ENCODE measurements at regions not wholly inside any gene's neighbourhood (a gene's known extent, or its start where the extent isn't known, plus 50 kb on each side); places are given as distances from the start of the nearest gene placed in this dataset.

DNA sequence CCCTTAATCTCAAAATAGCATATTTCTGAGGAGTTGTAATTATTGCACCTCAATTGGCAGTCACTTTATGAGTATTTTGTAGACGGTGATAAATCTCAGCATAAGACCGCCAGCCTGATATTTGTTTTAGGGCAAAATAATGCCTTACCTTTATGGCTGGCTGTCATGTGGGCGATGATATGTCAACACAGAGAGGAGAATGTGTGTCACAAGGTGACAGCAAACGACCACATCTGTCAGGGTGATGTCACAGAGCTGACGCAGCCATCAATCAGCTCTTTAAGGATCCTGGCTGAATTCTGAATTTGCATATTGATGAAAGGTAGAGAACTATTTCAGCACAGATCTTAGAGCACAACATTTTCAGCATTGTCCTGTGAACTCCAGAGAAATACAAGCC lies 209.7 kb downstream of the CEP135 start:
- no peaks in the 10 kb centered on the region for H3K27me3 Mint-ChIP-seq (ENCODE audit: low read depth, unreplicated experiment)
- H3K27ac Mint-ChIP-seq (ENCODE audit: unreplicated experiment), result no peak overlapping the region
- no peaks in the 10 kb centered on the region for H3K9me3 Mint-ChIP-seq (ENCODE audit: unreplicated experiment)
- H3K36me3 Mint-ChIP-seq (ENCODE audit: low read depth, unreplicated experiment), result no peaks in the 10 kb centered on the region
- Histone ChIP-seq H3K4me2 (ENCODE audit: low read length) (no peak overlapping the region), H2AFZ (ENCODE audit: low read depth, low read length) (no peak overlapping the region), H3K9me3 (ENCODE audit: insufficient read depth, low read depth, low read length) (no peaks in the 10 kb centered on the region), H3K4me3 (ENCODE audit: insufficient read depth, low read depth, low read length) (no peak overlapping the region), H3K79me2 (ENCODE audit: insufficient read depth, low read length) (no peaks in the 10 kb centered on the region), H4K20me1 (ENCODE audit: insufficient read depth, low read length) (no peaks in the 10 kb centered on the region), H3K27me3 (ENCODE audit: insufficient read depth, low read length) (no peaks in the 10 kb centered on the region), H3K27ac (ENCODE audit: low read depth, low read length) (no peak overlapping the region), H3K4me1 (ENCODE audit: insufficient read depth, low read length) (no peaks in the 10 kb centered on the region), H3K9ac (ENCODE audit: low read length) (no peak overlapping the region), H3K36me3 (ENCODE audit: insufficient read depth, low read length) (no peaks in the 10 kb centered on the region)
- no peak overlapping the region for H3K4me3 Mint-ChIP-seq (ENCODE audit: unreplicated experiment)
- no peaks in the 10 kb centered on the region for H3K4me1 Mint-ChIP-seq (ENCODE audit: low read depth, unreplicated experiment)
- FAIRE-seq (no peak), DNase-seq (ENCODE audit: low read depth) (no peak)
- TF ChIP-seq, protein P1, sequence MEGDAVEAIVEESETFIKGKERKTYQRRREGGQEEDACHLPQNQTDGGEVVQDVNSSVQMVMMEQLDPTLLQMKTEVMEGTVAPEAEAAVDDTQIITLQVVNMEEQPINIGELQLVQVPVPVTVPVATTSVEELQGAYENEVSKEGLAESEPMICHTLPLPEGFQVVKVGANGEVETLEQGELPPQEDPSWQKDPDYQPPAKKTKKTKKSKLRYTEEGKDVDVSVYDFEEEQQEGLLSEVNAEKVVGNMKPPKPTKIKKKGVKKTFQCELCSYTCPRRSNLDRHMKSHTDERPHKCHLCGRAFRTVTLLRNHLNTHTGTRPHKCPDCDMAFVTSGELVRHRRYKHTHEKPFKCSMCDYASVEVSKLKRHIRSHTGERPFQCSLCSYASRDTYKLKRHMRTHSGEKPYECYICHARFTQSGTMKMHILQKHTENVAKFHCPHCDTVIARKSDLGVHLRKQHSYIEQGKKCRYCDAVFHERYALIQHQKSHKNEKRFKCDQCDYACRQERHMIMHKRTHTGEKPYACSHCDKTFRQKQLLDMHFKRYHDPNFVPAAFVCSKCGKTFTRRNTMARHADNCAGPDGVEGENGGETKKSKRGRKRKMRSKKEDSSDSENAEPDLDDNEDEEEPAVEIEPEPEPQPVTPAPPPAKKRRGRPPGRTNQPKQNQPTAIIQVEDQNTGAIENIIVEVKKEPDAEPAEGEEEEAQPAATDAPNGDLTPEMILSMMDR (IDR thresholded peaks at IDR 0.05; ENCODE audit: insufficient read depth, low read depth, low read length), result no peak

DNA sequence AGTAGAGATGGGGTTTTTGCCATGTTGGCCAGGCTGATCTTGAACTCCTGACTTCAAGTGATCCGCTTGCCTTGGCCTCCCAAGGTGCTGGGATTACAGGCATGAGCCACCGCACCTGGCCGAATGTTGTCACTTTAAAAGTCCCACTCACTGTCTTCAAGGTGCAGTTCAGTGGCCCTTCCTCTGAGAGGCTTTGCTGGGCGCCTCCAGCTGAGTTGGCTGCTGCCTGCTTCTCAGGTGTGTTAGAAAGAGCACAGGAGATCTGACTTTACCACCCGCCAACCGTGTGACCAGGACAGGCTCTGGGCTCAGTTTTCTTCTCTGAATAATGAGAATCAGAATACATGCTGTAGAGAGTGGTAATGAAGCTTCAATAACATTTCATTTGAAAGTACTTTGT lies 207.4 kb downstream of the CEP135 start:
- no peak overlapping the region for H3K9ac ChIP-seq (ENCODE audit: low read length)
- no peak overlapping the region for H3K4me3 Mint-ChIP-seq (ENCODE audit: unreplicated experiment)
- no peak for DNase-seq (ENCODE audit: low read depth)
- H2AFZ ChIP-seq (ENCODE audit: low read depth, low read length), result no peak overlapping the region
- H3K4me2 ChIP-seq (ENCODE audit: low read length), result no peak overlapping the region
- no peaks in the 10 kb centered on the region for H3K4me1 Mint-ChIP-seq (ENCODE audit: low read depth, unreplicated experiment)
- no peak for TF ChIP-seq EZH2 (IDR thresholded peaks at IDR 0.05; ENCODE audit: insufficient read depth, low read length)
- TF ChIP-seq, protein P1 (IDR thresholded peaks at IDR 0.05; ENCODE audit: insufficient read depth, low read depth, low read length), result no peak
- H3K36me3 ChIP-seq (ENCODE audit: insufficient read depth, low read length), result no peaks in the 10 kb centered on the region
- FAIRE-seq, result no peak
- H3K4me3 ChIP-seq (ENCODE audit: insufficient read depth, low read depth, low read length), result no peak overlapping the region
- H3K79me2 ChIP-seq (ENCODE audit: insufficient read depth, low read length), result no peaks in the 10 kb centered on the region
- H3K36me3 Mint-ChIP-seq (ENCODE audit: low read depth, unreplicated experiment), result no peaks in the 10 kb centered on the region
- H3K27me3 ChIP-seq (ENCODE audit: insufficient read depth, low read length), result no peaks in the 10 kb centered on the region
- no peaks in the 10 kb centered on the region for H3K27me3 Mint-ChIP-seq (ENCODE audit: low read depth, unreplicated experiment)
- H3K4me1 ChIP-seq (ENCODE audit: insufficient read depth, low read length), result no peaks in the 10 kb centered on the region
- no peaks in the 10 kb centered on the region for H3K9me3 Mint-ChIP-seq (ENCODE audit: unreplicated experiment)
- H4K20me1 ChIP-seq (ENCODE audit: insufficient read depth, low read length), result no peaks in the 10 kb centered on the region
- H3K27ac ChIP-seq (ENCODE audit: low read depth, low read length), result no peak overlapping the region
- H3K27ac Mint-ChIP-seq (ENCODE audit: unreplicated experiment), result no peak overlapping the region
- no peaks in the 10 kb centered on the region for H3K9me3 ChIP-seq (ENCODE audit: insufficient read depth, low read depth, low read length)

DNA sequence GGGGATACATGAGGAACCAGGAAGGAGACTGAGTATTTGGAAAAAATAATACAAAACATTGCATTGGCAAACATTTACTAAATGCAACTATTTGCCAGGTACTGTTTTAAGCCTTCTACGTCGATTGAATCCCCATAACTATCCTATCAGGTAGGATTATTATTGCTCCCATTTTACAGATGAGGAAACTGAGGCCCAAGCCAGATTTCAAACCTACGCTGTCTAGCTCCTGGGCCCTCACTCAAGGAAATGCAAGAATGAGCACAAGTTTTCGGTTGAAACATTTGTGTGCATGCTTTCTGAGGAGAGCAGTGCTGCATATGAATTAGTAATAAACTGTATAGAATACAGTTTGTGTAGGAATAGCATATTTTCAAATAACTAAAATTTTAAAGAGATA lies 206.7 kb downstream of the CEP135 start:
- no peak overlapping the region for H3K27ac Mint-ChIP-seq (ENCODE audit: unreplicated experiment)
- H3K27me3 Mint-ChIP-seq (ENCODE audit: low read depth, unreplicated experiment), result no peaks in the 10 kb centered on the region
- no peaks in the 10 kb centered on the region for H3K9me3 Mint-ChIP-seq (ENCODE audit: unreplicated experiment)
- no peaks in the 10 kb centered on the region for H3K27me3 ChIP-seq (ENCODE audit: insufficient read depth, low read length)
- H2AFZ ChIP-seq (ENCODE audit: low read depth, low read length), result no peak overlapping the region
- H3K4me3 ChIP-seq (ENCODE audit: insufficient read depth, low read depth, low read length), result no peak overlapping the region
- H3K4me2 ChIP-seq (ENCODE audit: low read length), result no peak overlapping the region
- DNase-seq (ENCODE audit: low read depth), result no peak
- no peaks in the 10 kb centered on the region for H3K9me3 ChIP-seq (ENCODE audit: insufficient read depth, low read depth, low read length)
- H3K79me2 ChIP-seq (ENCODE audit: insufficient read depth, low read length), result no peaks in the 10 kb centered on the region
- no peaks in the 10 kb centered on the region for H3K36me3 Mint-ChIP-seq (ENCODE audit: low read depth, unreplicated experiment)
- no peaks in the 10 kb centered on the region for H3K36me3 ChIP-seq (ENCODE audit: insufficient read depth, low read length)
- no peaks in the 10 kb centered on the region for H4K20me1 ChIP-seq (ENCODE audit: insufficient read depth, low read length)
- TF ChIP-seq, protein P1 (IDR thresholded peaks at IDR 0.05; ENCODE audit: insufficient read depth, low read depth, low read length), result no peak
- TF ChIP-seq EZH2 (IDR thresholded peaks at IDR 0.05; ENCODE audit: insufficient read depth, low read length), result no peak
- no peak overlapping the region for H3K9ac ChIP-seq (ENCODE audit: low read length)
- no peaks in the 10 kb centered on the region for H3K4me1 ChIP-seq (ENCODE audit: insufficient read depth, low read length)
- no peak overlapping the region for H3K27ac ChIP-seq (ENCODE audit: low read depth, low read length)
- no peak for FAIRE-seq
- no peaks in the 10 kb centered on the region for H3K4me1 Mint-ChIP-seq (ENCODE audit: low read depth, unreplicated experiment)
- no peak overlapping the region for H3K4me3 Mint-ChIP-seq (ENCODE audit: unreplicated experiment)
